HepG2 (cell line): ENCODE measurements at regions not wholly inside any gene's neighbourhood (a gene's known extent, or its start where the extent isn't known, plus 50 kb on each side); places are given as distances from the start of the nearest gene placed in this dataset.

Experiments
- ATAC-seq: fragments of 200-7000 bp; cut with Tn5 transposase; 3 replicates; pipeline ENCODE4 v1.9.1; 2020; ENCODE audit warnings: mild to moderate bottlenecking, moderate library complexity
- BruUV-seq: library from RNA; stranded (reverse); fragments of 400-500 nt; replicated peaks from 2 replicates; lab custom pipeline; 2021; lab: Mats Ljungman, UMichigan
- CTCF ChIA-PET: fragments of 300-600 bp; formaldehyde crosslinking; extraction: SDS; loops from one replicate; lab custom pipeline; 2021; ENCODE audit warnings: low total read pairs, inconsistent platforms, low intra/inter-chr PET ratio; lab: Yijun Ruan, JAX
- POLR2A ChIA-PET: fragments of 350-600 bp; sonication (Branson Sonifier 250); formaldehyde crosslinking; loops from one replicate; lab custom pipeline; 2020; ENCODE audit warnings: antibody characterized with exemption, inconsistent platforms; lab: Yijun Ruan, JAX
- DNase-seq: peaks from one replicate; pipeline ENCODE4 v3.0.0-alpha.2; 2015; ENCODE audit warnings: low spot score
- FAIRE-seq: peaks from 3 replicates; lab custom pipeline; 2011; peaks lifted over from hg19 to GRCh38; lab: Jason Lieb, UNC
- H2AFZ ChIP-seq: one replicate; pipeline ENCODE4 v1.6.1; 2011; ENCODE audit warnings: low read length, inconsistent platforms
- H3K27ac ChIP-seq: fragments of 300-600 bp; 3 replicates; pipeline ENCODE4 v1.8.0; 2011; ENCODE audit warnings: mixed run types, mild to moderate bottlenecking, mixed read lengths, low read length, inconsistent platforms; ENCODE audit not compliant: insufficient read depth; ENCODE audit errors: extremely low read length
- H3K27me3 ChIP-seq, 2 experiments: fragments of 200-600 bp in 1 of 2; 2 replicates in 1 of 2; 3 replicates in 1 of 2; pipeline versions ENCODE4 v1.6.0 to v1.8.0; 2011; ENCODE audit warnings: low read length in 2 of 2, mild to moderate bottlenecking in 2 of 2, moderate library complexity in 2 of 2, inconsistent platforms in 1 of 2; ENCODE audit not compliant: insufficient read depth in 2 of 2, control insufficient read depth in 1 of 2
- H3K36me3 ChIP-seq, 2 experiments: fragments of 200-600 bp in 1 of 2; replicated peaks in 1 of 2; 2 replicates in 1 of 2; 3 replicates in 1 of 2; pipeline versions ENCODE4 v1.5.1 to v1.8.0; 2011; ENCODE audit warnings: low read length in 2 of 2, inconsistent platforms in 1 of 2; ENCODE audit not compliant: insufficient read depth in 2 of 2, control insufficient read depth in 1 of 2
- H3K4me1 ChIP-seq: 2 replicates; pipeline ENCODE4 v1.5.1; 2012; ENCODE audit warnings: low read length, inconsistent platforms; ENCODE audit not compliant: insufficient read depth
- H3K4me2 ChIP-seq: 2 replicates; pipeline ENCODE4 v1.6.0; 2011; ENCODE audit warnings: low read depth, low read length, inconsistent platforms
- H3K4me3 ChIP-seq, 3 experiments: fragments of 200-600 bp in 1 of 3; sonication (generic), shearing (Covaris generic) in 1 of 3; replicated peaks in 1 of 3; 2 replicates each; pipeline ENCODE4 v1.5.1; 2011 to 2016; ENCODE audit warnings: low read length in 3 of 3, inconsistent platforms in 2 of 3, low read depth in 2 of 3, mild to moderate bottlenecking in 2 of 3, control low read depth in 1 of 3, mixed read lengths in 1 of 3; ENCODE audit not compliant: insufficient read depth in 1 of 3
- H3K79me2 ChIP-seq: one replicate; pipeline ENCODE4 v1.6.1; 2011; ENCODE audit warnings: low read length, inconsistent platforms; ENCODE audit not compliant: insufficient read depth
- H3K9ac ChIP-seq: 2 replicates; pipeline ENCODE4 v1.6.0; 2011; ENCODE audit warnings: mild to moderate bottlenecking, low read depth, low read length, inconsistent platforms; ENCODE audit not compliant: insufficient read depth
- H3K9me3 ChIP-seq: 2 replicates; pipeline ENCODE4 v1.5.1; 2012; ENCODE audit warnings: mild to moderate bottlenecking, low read length
- H4K20me1 ChIP-seq: 2 replicates; pipeline ENCODE4 v1.6.0; 2011; ENCODE audit warnings: inconsistent platforms, mild to moderate bottlenecking, low read length, moderate library complexity; ENCODE audit not compliant: insufficient read depth
- ATF7-NPFF ChIP-seq: sonication (generic); formaldehyde crosslinking; IDR thresholded peaks from 2 replicates; pipeline ENCODE4 v1.8.1; 2023; ENCODE audit warnings: mild to moderate bottlenecking, low read depth, missing genetic modification reagents, moderate library complexity
- CBX5 ChIP-seq: sonication (generic); formaldehyde crosslinking; IDR thresholded peaks from 2 replicates; pipeline ENCODE4 v1.4.0; 2020; ENCODE audit warnings: missing genetic modification reagents, borderline replicate concordance
- CC2D1A ChIP-seq: sonication (generic); formaldehyde crosslinking; IDR thresholded peaks from 2 replicates; pipeline ENCODE4 v1.8.1; 2023; ENCODE audit warnings: mild to moderate bottlenecking, missing genetic modification reagents
- DPF2 ChIP-seq: sonication (generic); formaldehyde crosslinking; IDR thresholded peaks from 2 replicates; pipeline ENCODE4 v1.4.0; 2020; ENCODE audit warnings: mild to moderate bottlenecking, low read depth, missing genetic modification reagents, borderline replicate concordance
- FOXA3 ChIP-seq: IDR thresholded peaks from 2 replicates; pipeline ENCODE4 v1.6.1; 2016; ENCODE audit warnings: missing genetic modification reagents, missing compliant biosample characterization
- MLX ChIP-seq: IDR thresholded peaks from 2 replicates; pipeline ENCODE4 v1.6.1; 2016
- RNF219 ChIP-seq: sonication (generic); formaldehyde crosslinking; IDR thresholded peaks from 2 replicates; pipeline ENCODE4 v1.5.0; 2020; ENCODE audit warnings: mild to moderate bottlenecking, missing genetic modification reagents
- SMAD9 ChIP-seq: sonication (generic); formaldehyde crosslinking; IDR thresholded peaks from 2 replicates; pipeline ENCODE4 v1.5.1; 2020; ENCODE audit warnings: mild to moderate bottlenecking, missing genetic modification reagents
- ZBTB20 ChIP-seq: sonication (generic); formaldehyde crosslinking; IDR thresholded peaks from 2 replicates; pipeline ENCODE4 v1.8.1; 2023; ENCODE audit warnings: missing genetic modification reagents, low read depth, mild to moderate bottlenecking, borderline replicate concordance
- ZNF160 ChIP-seq: sonication (generic); formaldehyde crosslinking; IDR thresholded peaks from 2 replicates; pipeline ENCODE4 v1.8.0; 2022; ENCODE audit warnings: mild to moderate bottlenecking, inconsistent platforms, missing genetic modification reagents
- ZNF367 ChIP-seq: sonication (generic); formaldehyde crosslinking; IDR thresholded peaks from 2 replicates; pipeline ENCODE4 v1.4.0; 2020; ENCODE audit warnings: missing genetic modification reagents, borderline replicate concordance
- ZNF800 ChIP-seq: sonication (generic); formaldehyde crosslinking; IDR thresholded peaks from 2 replicates; pipeline ENCODE4 v1.4.0; 2020; ENCODE audit warnings: missing genetic modification reagents
- ZSCAN5A ChIP-seq: sonication (generic); formaldehyde crosslinking; IDR thresholded peaks from 2 replicates; pipeline ENCODE4 v1.8.0; 2022; ENCODE audit warnings: mild to moderate bottlenecking, missing genetic modification reagents, borderline replicate concordance
- WGBS: methylation state at CpG from one replicate; pipeline ENCODE4 v1.1.6; 2017; ENCODE audit warnings: low lambda C conversion rate; 5-methylcytosine and 5-hydroxymethylcytosine counted together
- in situ Hi-C: cut with HindIII; loops from 2 replicates; pipeline ENCODE4 v1.10.0; 2017; ENCODE audit warnings: low pct_unique_long_range_greater_than_20kb; ENCODE audit not compliant: extremely low pct_ligation_motif_present
- intact Hi-C: fragments of 100-400 bp; cut with micrococcal nuclease; formaldehyde crosslinking; loops from one replicate; pipeline ENCODE4 v1.10.0; 2022; ENCODE audit not compliant: unreplicated experiment

GRCh38 chr3:154779571-154779970, 300.5 kb upstream of the MME start:
- H3K36me3 ChIP-seq, result no peaks in the 10 kb centered on the region
- no peak for TF ChIP-seq FOXA3 (CRISPR knock-in tag)
- no peak overlapping the region for H3K9ac ChIP-seq
- no peaks in the 10 kb centered on the region for H3K9me3 ChIP-seq
- H3K4me2 ChIP-seq, result no peak overlapping the region
- H3K4me1 ChIP-seq, result no peaks in the 10 kb centered on the region
- no peak overlapping the region for H3K4me3 ChIP-seq
- FAIRE-seq (no peak), DNase-seq (no peak), ATAC-seq (no peak)
- in situ Hi-C loops, result no loop called here
- intact Hi-C loops, result no loop called here
- no peaks in the 10 kb centered on the region for H3K79me2 ChIP-seq
- no TSS peak for BruUV-seq
- POLR2A ChIA-PET, result no interaction called here
- CTCF ChIA-PET, result no interaction called here
- H3K27ac ChIP-seq, result no peak overlapping the region
- H3K27me3 ChIP-seq, result no peaks in the 10 kb centered on the region
- no peaks in the 10 kb centered on the region for H4K20me1 ChIP-seq
- H2AFZ ChIP-seq, result no peak overlapping the region
- 23% methylated on average over 2 of the region's 2 CpGs for WGBS

GRCh38 chr3:154778057-154778456, 302.1 kb upstream of the MME start:
- Histone ChIP-seq H3K9me3 (no peaks in the 10 kb centered on the region), H3K27me3 (no peaks in the 10 kb centered on the region), H3K4me2 (no peak overlapping the region), H3K27ac (no peak overlapping the region), H3K4me3 (no peak overlapping the region), H3K79me2 (no peaks in the 10 kb centered on the region), H3K9ac (no peak overlapping the region), H3K36me3 (no peaks in the 10 kb centered on the region), H3K4me1 (no peaks in the 10 kb centered on the region), H4K20me1 (no peaks in the 10 kb centered on the region), H2AFZ (no peak overlapping the region)
- WGBS, result 0% methylated on average over 1 of the region's 1 CpG
- POLR2A ChIA-PET, result no interaction called here
- intact Hi-C loops, result no loop called here
- FAIRE-seq (no peak), ATAC-seq (no peak), DNase-seq (no peak)
- in situ Hi-C loops, result no loop called here
- CTCF ChIA-PET, result no interaction called here
- BruUV-seq, result no TSS peak
- TF ChIP-seq MLX (CRISPR knock-in tag) (no peak), ZBTB20 (CRISPR knock-in tag) (no peak), ZSCAN5A (CRISPR knock-in tag) (no peak), ZNF160 (CRISPR knock-in tag) (no peak), DPF2 (CRISPR knock-in tag) (no peak), CBX5 (no peak), ZNF367 (no peak), ATF7-NPFF (CRISPR knock-in tag) (no peak), ZNF800 (CRISPR knock-in tag) (no peak), SMAD9 (no peak), CC2D1A (no peak), RNF219 (no peak)
